Activated CD8-positive, alpha-beta memory T cell treated with anti-CD3 and anti-CD28 coated beads, Interleukin-2, amount 50 U/mL, for 24 hours (primary cell): ENCODE measurements at regions not wholly inside any gene's neighbourhood (a gene's known extent, or its start where the extent isn't known, plus 50 kb on each side); places are given as distances from the start of the nearest gene placed in this dataset.

Source experiments
- DNase-seq: peaks from one replicate; pipeline ENCODE4 v3.0.0-alpha.2; 2020; ENCODE audit errors: extremely low read depth

- no peak for DNase-seq
Observed at GRCh38 chr22:49213731-49214352, 613.8 kb downstream of the BRD1 start.

- DNase-seq = no peak
Observed at GRCh38 chr22:49212466-49212865, 615.2 kb downstream of the BRD1 start.

- DNase-seq = no peak
Observed at GRCh38 chr22:49212002-49212401, 615.7 kb downstream of the BRD1 start.

- DNase-seq = no peak
Observed at GRCh38 chr22:49211176-49211575, 616.5 kb downstream of the BRD1 start.

GRCh38 chr22:49210606-49211005 lies 617.1 kb downstream of the BRD1 start:
- DNase-seq = no peak

GRCh38 chr22:49209452-49210195 lies 618.0 kb downstream of the BRD1 start:
- DNase-seq = no peak

GRCh38 chr22:49208768-49209252 lies 618.9 kb downstream of the BRD1 start:
- DNase-seq = no peak

GRCh38 chr22:49208004-49208402 lies 619.7 kb downstream of the BRD1 start:
- DNase-seq = no peak

GRCh38 chr22:49207008-49208003 lies 620.4 kb downstream of the BRD1 start:
- no peak for DNase-seq

GRCh38 chr22:49206281-49206680 lies 621.4 kb downstream of the BRD1 start:
- DNase-seq = no peak

GRCh38 chr22:49205483-49205800 lies 622.2 kb downstream of the BRD1 start:
- DNase-seq = no peak

- DNase-seq = no peak
Observed at GRCh38 chr22:49204599-49205482, 622.8 kb downstream of the BRD1 start.

GRCh38 chr22:49203859-49204598 lies 623.6 kb downstream of the BRD1 start:
- DNase-seq = no peak

- DNase-seq = no peak
Observed at GRCh38 chr22:49203091-49203858, 624.4 kb downstream of the BRD1 start.

- DNase-seq = no peak
Observed at GRCh38 chr22:49202226-49202625, 625.4 kb downstream of the BRD1 start.

- DNase-seq = no peak
Observed at GRCh38 chr22:49201046-49201970, 626.4 kb downstream of the BRD1 start.

GRCh38 chr22:49199224-49199623 lies 628.4 kb downstream of the BRD1 start:
- no peak for DNase-seq

GRCh38 chr22:49198705-49199084 lies 629.0 kb downstream of the BRD1 start:
- no peak for DNase-seq
